Stimulated activated CD8-positive, alpha-beta memory T cell treated with anti-CD3 and anti-CD28 coated beads, Interleukin-2, amount 100 ng/mL, for 1 hour (primary cell): ENCODE measurements at regions not wholly inside any gene's neighbourhood (a gene's known extent, or its start where the extent isn't known, plus 50 kb on each side); places are given as distances from the start of the nearest gene placed in this dataset.

Experiments
- DNase-seq, 2 donors: peaks; one replicate each; pipeline ENCODE4 v3.0.0-alpha.2; 2020; ENCODE audit warnings: low read depth in 2 of 2

GRCh38 chr4:180009316-180009715 lies 2233.9 kb upstream of the TENM3 start:
- no peak for DNase-seq

GRCh38 chr4:180028682-180029081 lies 2214.5 kb upstream of the TENM3 start:
- DNase-seq, result no peak

GRCh38 chr4:180031330-180031729 lies 2211.9 kb upstream of the TENM3 start:
- DNase-seq, result no peak

GRCh38 chr4:180041576-180041975 lies 2201.6 kb upstream of the TENM3 start:
- DNase-seq, result no peak

GRCh38 chr4:180052629-180053028 lies 2190.6 kb upstream of the TENM3 start:
- no peak for DNase-seq

- DNase-seq, result no peak
Measured at GRCh38 chr4:180054291-180054690, 2188.9 kb upstream of the TENM3 start.

GRCh38 chr4:180057299-180057721 lies 2185.9 kb upstream of the TENM3 start:
- DNase-seq, result no peak

GRCh38 chr4:180057891-180058671 lies 2185.1 kb upstream of the TENM3 start:
- no peak for DNase-seq

- no peak for DNase-seq
Measured at GRCh38 chr4:180058691-180059215, 2184.4 kb upstream of the TENM3 start.

- DNase-seq, result no peak
Measured at GRCh38 chr4:180059216-180059881, 2183.9 kb upstream of the TENM3 start.

- DNase-seq, result no peak
Measured at GRCh38 chr4:180060159-180060889, 2182.9 kb upstream of the TENM3 start.

- DNase-seq, result no peak
Measured at GRCh38 chr4:180081072-180081471, 2162.1 kb upstream of the TENM3 start.

GRCh38 chr4:180084561-180084960 lies 2158.6 kb upstream of the TENM3 start:
- no peak for DNase-seq

GRCh38 chr4:180086480-180087190 lies 2156.6 kb upstream of the TENM3 start:
- DNase-seq, result no peak

- no peak for DNase-seq
Measured at GRCh38 chr4:180098586-180098985, 2144.6 kb upstream of the TENM3 start.

- no peak for DNase-seq
Measured at GRCh38 chr4:180099957-180100356, 2143.2 kb upstream of the TENM3 start.

- no peak for DNase-seq
Measured at GRCh38 chr4:180100433-180101344, 2142.5 kb upstream of the TENM3 start.

- no peak for DNase-seq
Measured at GRCh38 chr4:180101348-180102083, 2141.7 kb upstream of the TENM3 start.

GRCh38 chr4:180103794-180104193 lies 2139.4 kb upstream of the TENM3 start:
- no peak for DNase-seq

GRCh38 chr4:180105362-180105761 lies 2137.8 kb upstream of the TENM3 start:
- DNase-seq, result no peak
